ENCODE measurements at regions not wholly inside any gene's neighbourhood (a gene's known extent, or its start where the extent isn't known, plus 50 kb on each side); places are given as distances from the start of the nearest gene placed in this dataset.

DNA sequence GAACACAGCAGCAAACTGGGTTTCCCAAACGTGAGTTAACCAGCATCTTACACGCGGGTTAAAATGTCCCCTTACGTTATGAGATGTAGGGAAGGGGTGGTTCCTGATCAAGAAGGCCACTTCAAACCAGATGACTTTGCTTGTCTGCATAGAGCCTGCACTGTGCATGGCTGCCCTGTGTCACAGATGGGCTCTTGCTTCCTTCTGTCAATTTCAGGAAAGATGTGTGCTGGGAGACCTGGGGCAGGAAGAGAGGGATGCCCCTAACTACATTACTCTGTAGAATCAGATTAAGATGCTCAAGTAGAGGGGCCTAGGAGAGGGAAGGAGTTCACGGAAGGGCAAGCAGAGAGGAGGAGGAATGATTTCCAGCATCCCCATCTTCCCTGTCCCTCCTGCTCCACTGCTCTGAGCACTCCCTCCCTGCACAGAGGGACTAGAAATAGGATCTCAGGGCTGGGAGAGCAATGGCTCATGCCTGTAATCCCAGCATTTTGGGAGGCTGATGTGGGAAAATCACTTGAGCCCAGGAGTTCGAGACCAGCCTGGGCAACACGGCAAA, 63.5 kb upstream of the ZMYND8 start:
- no peak for DNase-seq (ENCODE audit: low read depth)
- no peak overlapping the region for H3K4me3 ChIP-seq (ENCODE audit: control insufficient read depth, low read depth, low read length)
- TF ChIP-seq, protein P1, sequence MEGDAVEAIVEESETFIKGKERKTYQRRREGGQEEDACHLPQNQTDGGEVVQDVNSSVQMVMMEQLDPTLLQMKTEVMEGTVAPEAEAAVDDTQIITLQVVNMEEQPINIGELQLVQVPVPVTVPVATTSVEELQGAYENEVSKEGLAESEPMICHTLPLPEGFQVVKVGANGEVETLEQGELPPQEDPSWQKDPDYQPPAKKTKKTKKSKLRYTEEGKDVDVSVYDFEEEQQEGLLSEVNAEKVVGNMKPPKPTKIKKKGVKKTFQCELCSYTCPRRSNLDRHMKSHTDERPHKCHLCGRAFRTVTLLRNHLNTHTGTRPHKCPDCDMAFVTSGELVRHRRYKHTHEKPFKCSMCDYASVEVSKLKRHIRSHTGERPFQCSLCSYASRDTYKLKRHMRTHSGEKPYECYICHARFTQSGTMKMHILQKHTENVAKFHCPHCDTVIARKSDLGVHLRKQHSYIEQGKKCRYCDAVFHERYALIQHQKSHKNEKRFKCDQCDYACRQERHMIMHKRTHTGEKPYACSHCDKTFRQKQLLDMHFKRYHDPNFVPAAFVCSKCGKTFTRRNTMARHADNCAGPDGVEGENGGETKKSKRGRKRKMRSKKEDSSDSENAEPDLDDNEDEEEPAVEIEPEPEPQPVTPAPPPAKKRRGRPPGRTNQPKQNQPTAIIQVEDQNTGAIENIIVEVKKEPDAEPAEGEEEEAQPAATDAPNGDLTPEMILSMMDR (IDR thresholded peaks at IDR 0.05; ENCODE audit: control insufficient read depth, insufficient read depth, low read depth, low read length, missing control alignments) = no peak

DNA sequence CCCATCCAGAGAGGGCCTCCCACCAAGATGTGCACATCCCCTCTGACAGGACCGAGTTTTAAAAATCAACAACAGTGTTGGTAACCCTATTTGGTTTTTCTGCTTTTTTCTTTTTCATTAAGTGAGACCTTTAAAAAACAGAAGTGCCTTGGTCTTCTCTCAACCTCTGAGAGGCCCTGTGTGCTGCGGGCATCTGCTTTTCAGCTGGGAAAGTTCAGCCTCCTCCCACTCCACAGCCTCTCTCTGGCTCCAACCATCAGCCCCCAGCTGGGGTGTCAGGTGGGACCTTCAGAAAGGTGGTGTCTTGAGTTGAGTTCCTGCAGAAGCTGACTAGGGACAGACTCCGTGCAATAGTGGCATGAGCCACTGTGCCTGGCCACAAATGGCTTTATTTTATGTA, 64.6 kb upstream of the ZMYND8 start:
- DNase-seq (ENCODE audit: low read depth) = no peak
- no peak overlapping the region for H3K4me3 ChIP-seq (ENCODE audit: control insufficient read depth, low read depth, low read length)
- TF ChIP-seq, protein P1 (IDR thresholded peaks at IDR 0.05; ENCODE audit: control insufficient read depth, insufficient read depth, low read depth, low read length, missing control alignments) = no peak

DNA sequence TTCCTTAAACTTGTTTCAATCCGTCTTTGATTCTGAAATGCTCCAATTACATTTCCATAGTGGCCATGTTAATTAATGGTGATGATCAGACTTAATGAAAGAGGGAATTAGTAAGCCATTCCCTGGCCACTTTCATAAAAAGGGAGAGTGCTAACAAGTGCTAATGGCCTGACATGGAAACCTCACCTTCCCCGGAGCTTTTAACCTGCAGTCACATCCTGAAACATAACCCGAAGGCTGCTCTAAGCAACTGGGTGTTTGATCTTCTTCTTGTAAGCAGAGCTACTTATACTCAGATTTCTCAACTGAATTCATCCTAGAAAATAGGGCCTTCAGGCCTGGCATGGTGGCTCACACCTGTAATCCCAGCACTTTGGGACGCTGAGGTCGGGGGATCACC, 67.1 kb upstream of the ZMYND8 start:
- TF ChIP-seq, protein P1 (IDR thresholded peaks at IDR 0.05; ENCODE audit: control insufficient read depth, insufficient read depth, low read depth, low read length, missing control alignments) = no peak
- DNase-seq (ENCODE audit: low read depth) = no peak
- no peak overlapping the region for H3K4me3 ChIP-seq (ENCODE audit: control insufficient read depth, low read depth, low read length)

DNA sequence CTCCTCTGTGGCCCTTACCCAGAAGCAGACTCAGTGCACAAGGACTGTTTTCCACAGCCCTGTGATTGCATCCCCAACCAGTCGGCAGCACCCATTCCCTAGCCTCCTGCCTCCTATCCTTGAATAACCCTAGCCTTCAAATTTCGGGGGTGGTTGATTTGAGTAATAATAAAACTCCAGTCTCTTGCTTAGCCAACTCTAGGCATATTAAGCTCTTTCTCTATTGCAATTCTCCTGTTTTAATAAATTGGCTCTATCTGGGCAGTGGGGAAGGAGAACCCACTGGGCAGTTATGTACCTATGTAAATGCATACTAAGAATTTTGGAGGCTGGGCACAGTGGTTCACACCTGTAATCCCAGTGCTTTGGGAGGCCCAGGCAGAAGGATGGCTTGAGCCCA, 70.6 kb upstream of the ZMYND8 start:
- no peak overlapping the region for H3K4me3 ChIP-seq (ENCODE audit: control insufficient read depth, low read depth, low read length)
- TF ChIP-seq, protein P1 (IDR thresholded peaks at IDR 0.05; ENCODE audit: control insufficient read depth, insufficient read depth, low read depth, low read length, missing control alignments) = no peak

DNA sequence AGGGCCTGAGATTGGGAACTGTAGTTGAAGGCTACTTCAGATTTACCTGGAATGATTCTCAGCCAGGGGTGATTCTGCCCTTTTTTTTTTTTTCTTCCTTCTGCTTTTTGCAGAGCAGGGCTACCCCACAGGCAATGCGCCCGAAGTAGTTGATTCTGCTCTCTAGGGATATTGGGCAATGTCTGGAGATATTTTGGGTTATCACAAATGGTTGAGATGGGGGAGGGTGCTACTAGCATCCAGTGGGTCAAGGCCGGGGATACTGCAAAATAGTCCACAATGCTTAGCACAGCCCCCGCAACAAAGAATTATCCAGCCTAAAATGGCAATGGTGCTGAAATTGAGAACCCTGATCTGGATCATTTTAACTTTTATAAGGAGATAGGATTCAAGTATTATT, 71.2 kb upstream of the ZMYND8 start:
- TF ChIP-seq, protein P1 (IDR thresholded peaks at IDR 0.05; ENCODE audit: control insufficient read depth, insufficient read depth, low read depth, low read length, missing control alignments) = no peak
- no peak overlapping the region for H3K4me3 ChIP-seq (ENCODE audit: control insufficient read depth, low read depth, low read length)
- no peak for DNase-seq (ENCODE audit: low read depth)

More for the DNA sequence above, 70.6 kb upstream of the ZMYND8 start:
- DNase-seq (ENCODE audit: low read depth) = no peak

DNA sequence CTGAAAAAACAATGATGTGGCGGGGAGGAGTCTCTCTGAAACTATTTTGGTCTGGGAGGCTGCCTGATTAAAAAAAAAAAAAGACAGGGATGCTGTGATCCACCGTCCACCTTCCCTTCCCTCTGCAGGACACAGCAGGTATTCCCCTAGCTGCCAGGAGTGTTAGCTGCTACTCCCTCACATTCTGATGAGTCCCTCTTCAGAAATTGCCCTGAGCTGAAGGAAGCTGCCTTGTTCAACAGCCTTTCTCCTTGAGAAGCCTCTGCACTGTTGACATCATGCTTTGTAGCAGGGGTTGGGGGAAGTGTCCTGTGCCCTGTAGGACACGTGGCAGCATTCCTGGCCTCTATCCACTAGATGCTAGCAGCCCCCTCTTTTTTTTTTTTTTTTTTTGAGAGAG, 71.7 kb upstream of the ZMYND8 start:
- H3K4me3 ChIP-seq (ENCODE audit: control insufficient read depth, low read depth, low read length) = no peak overlapping the region
- TF ChIP-seq, protein P1 (IDR thresholded peaks at IDR 0.05; ENCODE audit: control insufficient read depth, insufficient read depth, low read depth, low read length, missing control alignments) = no peak
- no peak for DNase-seq (ENCODE audit: low read depth)
